Caco-2 (cell line): ENCODE measurements at regions not wholly inside any gene's neighbourhood (a gene's known extent, or its start where the extent isn't known, plus 50 kb on each side); places are given as distances from the start of the nearest gene placed in this dataset.

ENCODE experiments used
- BruUV-seq: library from RNA; stranded (reverse); fragments of 400-500 nt; replicated peaks from 2 replicates; lab custom pipeline; 2021; lab: Mats Ljungman, UMichigan
- CTCF ChIA-PET: fragments of 300-600 bp; sonication (Branson Sonifier 250); formaldehyde crosslinking; loops from one replicate; lab custom pipeline; 2022; ENCODE audit warnings: antibody characterized with exemption; lab: Charles Lee
- POLR2A ChIA-PET: fragments of 300-600 bp; sonication (Branson Sonifier 250); formaldehyde crosslinking; loops from one replicate; lab custom pipeline; 2022; ENCODE audit warnings: antibody characterized with exemption; lab: Charles Lee
- DNase-seq, 2 experiments: peaks; one replicate each; pipeline versions ENCODE4 v3.0.0 to v3.0.0-alpha.2; 2020 to 2022
- H3K27me3 ChIP-seq: replicated peaks from 2 replicates; pipeline ENCODE4 v1.6.0; 2011; ENCODE audit warnings: low read length; ENCODE audit not compliant: control insufficient read depth, insufficient read depth
- H3K36me3 ChIP-seq: 2 replicates; pipeline ENCODE4 v1.5.1; 2011; ENCODE audit warnings: low read length; ENCODE audit not compliant: control insufficient read depth, insufficient read depth
- H3K4me1 ChIP-seq: fragments of 250-450 bp; sonication (Bioruptor Pico); 2 replicates; pipeline ENCODE4 v1.5.1; 2020; ENCODE audit warnings: mild to moderate bottlenecking
- H3K4me3 ChIP-seq: 2 replicates; pipeline ENCODE4 v1.5.1; 2011; ENCODE audit warnings: low read depth, mild to moderate bottlenecking, control low read depth, low read length
- H3K9me3 ChIP-seq: fragments of 250-450 bp; sonication (Bioruptor Pico); 2 replicates; pipeline ENCODE4 v1.5.1; 2020; ENCODE audit warnings: mild to moderate bottlenecking, moderate library complexity
- H3K27ac Mint-ChIP-seq: one replicate; pipeline ENCODE4 v1.8.0; 2022; ENCODE audit warnings: mixed read lengths; ENCODE audit not compliant: unreplicated experiment
- H3K27me3 Mint-ChIP-seq: one replicate; pipeline ENCODE4 v1.8.0; 2022; ENCODE audit warnings: mixed read lengths; ENCODE audit not compliant: insufficient read depth, unreplicated experiment
- H3K36me3 Mint-ChIP-seq: one replicate; pipeline ENCODE4 v1.8.0; 2022; ENCODE audit warnings: mild to moderate bottlenecking, mixed read lengths; ENCODE audit not compliant: insufficient read depth, unreplicated experiment
- H3K4me1 Mint-ChIP-seq: one replicate; pipeline ENCODE4 v1.8.0; 2022; ENCODE audit warnings: low read depth, mixed read lengths; ENCODE audit not compliant: unreplicated experiment
- H3K4me3 Mint-ChIP-seq: one replicate; pipeline ENCODE4 v1.8.0; 2022; ENCODE audit warnings: mild to moderate bottlenecking, moderate library complexity, mixed read lengths; ENCODE audit not compliant: unreplicated experiment
- H3K9me3 Mint-ChIP-seq: one replicate; pipeline ENCODE4 v1.8.0; 2022; ENCODE audit warnings: mixed read lengths; ENCODE audit not compliant: unreplicated experiment
- intact Hi-C: fragments of 100-400 bp; cut with micrococcal nuclease; formaldehyde crosslinking; loops from one replicate; pipeline ENCODE4 v1.10.0; 2022; ENCODE audit not compliant: unreplicated experiment
- TF ChIP-seq, protein P1 (sequence below), 2 experiments: fragments of 200-600 bp in 1 of 2; IDR thresholded peaks; 1 replicate in 1 of 2; 2 replicates in 1 of 2; pipeline versions ENCODE4 v1.5.1 to v1.8.0; 2011 to 2022; ENCODE audit warnings: antibody characterized with exemption in 1 of 2, control low read depth in 1 of 2, inconsistent platforms in 1 of 2, low read depth in 1 of 2, low read length in 1 of 2, mild to moderate bottlenecking in 1 of 2, moderate library complexity in 1 of 2; ENCODE audit not compliant: insufficient read depth in 1 of 2, severe bottlenecking in 1 of 2, unreplicated experiment in 1 of 2

DNA sequence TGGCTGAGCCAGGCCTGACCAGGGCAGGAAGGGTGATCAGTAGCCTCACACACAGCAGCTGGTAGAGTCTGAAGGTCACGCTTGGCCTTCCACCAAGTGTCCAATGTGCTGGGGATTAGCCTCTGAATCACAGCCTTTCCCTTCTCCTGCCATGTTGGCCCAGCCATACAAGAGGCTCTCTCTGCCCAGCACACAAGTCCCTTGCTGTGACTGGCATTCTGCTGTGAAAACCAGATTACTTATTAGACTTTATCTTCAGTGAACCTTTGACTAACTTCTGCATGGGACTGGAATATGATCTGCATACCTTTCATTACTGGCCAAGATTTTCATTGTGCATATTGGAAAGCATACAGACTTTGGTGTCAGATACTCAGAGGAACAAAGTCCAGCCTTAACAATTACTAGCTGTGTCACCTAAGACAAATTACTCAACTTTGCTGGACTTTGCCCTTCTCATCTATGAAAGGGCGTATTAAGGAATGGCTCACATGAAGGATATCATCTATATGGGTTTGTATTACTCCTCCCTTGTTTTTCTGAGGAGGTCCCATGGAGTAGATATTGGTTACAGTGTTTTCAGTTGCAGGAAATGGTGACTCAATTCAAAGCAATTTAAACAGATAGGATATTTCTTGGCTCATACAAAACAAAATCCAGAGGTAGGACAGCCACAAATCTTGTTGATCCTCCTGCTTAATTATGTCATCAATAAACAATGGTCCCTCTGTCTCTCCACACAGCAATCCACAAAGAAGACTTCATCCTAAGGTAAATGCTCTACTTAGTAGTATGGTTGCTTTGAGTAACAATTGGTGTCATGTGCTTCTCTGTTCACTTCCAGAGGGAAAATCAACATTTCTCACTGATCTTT lies 99.6 kb downstream of the DYRK2 start:
- POLR2A ChIA-PET: no interaction called here
- no peak overlapping the region for H3K4me3 ChIP-seq
- intact Hi-C loops: loop anchor here (1.0 to 10.0 kb wide), 3 partner anchors 26 to 197 kb away; no protein-coding TSS in a partner anchor
- DNase-seq: peak; percentile 54 to 78
- TF ChIP-seq, protein P1, sequence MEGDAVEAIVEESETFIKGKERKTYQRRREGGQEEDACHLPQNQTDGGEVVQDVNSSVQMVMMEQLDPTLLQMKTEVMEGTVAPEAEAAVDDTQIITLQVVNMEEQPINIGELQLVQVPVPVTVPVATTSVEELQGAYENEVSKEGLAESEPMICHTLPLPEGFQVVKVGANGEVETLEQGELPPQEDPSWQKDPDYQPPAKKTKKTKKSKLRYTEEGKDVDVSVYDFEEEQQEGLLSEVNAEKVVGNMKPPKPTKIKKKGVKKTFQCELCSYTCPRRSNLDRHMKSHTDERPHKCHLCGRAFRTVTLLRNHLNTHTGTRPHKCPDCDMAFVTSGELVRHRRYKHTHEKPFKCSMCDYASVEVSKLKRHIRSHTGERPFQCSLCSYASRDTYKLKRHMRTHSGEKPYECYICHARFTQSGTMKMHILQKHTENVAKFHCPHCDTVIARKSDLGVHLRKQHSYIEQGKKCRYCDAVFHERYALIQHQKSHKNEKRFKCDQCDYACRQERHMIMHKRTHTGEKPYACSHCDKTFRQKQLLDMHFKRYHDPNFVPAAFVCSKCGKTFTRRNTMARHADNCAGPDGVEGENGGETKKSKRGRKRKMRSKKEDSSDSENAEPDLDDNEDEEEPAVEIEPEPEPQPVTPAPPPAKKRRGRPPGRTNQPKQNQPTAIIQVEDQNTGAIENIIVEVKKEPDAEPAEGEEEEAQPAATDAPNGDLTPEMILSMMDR (IDR thresholded peaks at IDR 0.05; ENCODE audit: insufficient read depth in 1 of 2, low read depth in 1 of 2, low read length in 1 of 2, severe bottlenecking in 1 of 2, unreplicated experiment in 1 of 2): peak in 1 of 2 experiments; percentile 16
- H3K36me3 ChIP-seq: no peaks in the 10 kb centered on the region
- Mint-ChIP-seq H3K4me1 (peaks cover 30% of the 10 kb centered on the region), H3K4me3 (peak overlapping the region; percentile 59), H3K9me3 (no peaks in the 10 kb centered on the region), H3K27ac (peak overlapping the region; percentile 94), H3K27me3 (no peaks in the 10 kb centered on the region), H3K36me3 (no peaks in the 10 kb centered on the region)
- H3K27me3 ChIP-seq: no peaks in the 10 kb centered on the region
- BruUV-seq: no TSS peak
- H3K9me3 ChIP-seq: no peaks in the 10 kb centered on the region
- CTCF ChIA-PET: no interaction called here
- peaks cover 39% of the 10 kb centered on the region for H3K4me1 ChIP-seq

DNA sequence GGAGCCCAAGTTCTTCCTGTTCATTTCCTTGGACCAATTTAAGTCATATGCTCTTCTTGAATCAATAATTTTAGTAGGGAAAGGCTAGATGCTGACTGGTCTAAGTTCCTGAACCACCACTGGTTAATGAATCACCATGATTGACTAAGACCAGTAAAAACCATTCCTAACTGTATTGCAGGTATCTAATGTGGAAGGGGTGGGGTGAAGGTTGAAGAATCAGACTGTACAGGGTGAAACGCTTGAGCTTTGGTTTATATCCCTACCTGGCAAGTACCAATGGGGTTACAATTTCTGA lies 100.1 kb downstream of the DYRK2 start:
- Mint-ChIP-seq H3K36me3 (no peaks in the 10 kb centered on the region), H3K27ac (peak overlapping the region; percentile 94), H3K4me3 (peak overlapping the region; percentile 59), H3K4me1 (peaks cover 26% of the 10 kb centered on the region), H3K9me3 (no peaks in the 10 kb centered on the region), H3K27me3 (no peaks in the 10 kb centered on the region)
- Histone ChIP-seq H3K4me3 (no peak overlapping the region), H3K4me1 (peaks cover 39% of the 10 kb centered on the region), H3K36me3 (no peaks in the 10 kb centered on the region), H3K9me3 (no peaks in the 10 kb centered on the region), H3K27me3 (no peaks in the 10 kb centered on the region)
- intact Hi-C loops: loop anchor here (1.0 to 10.0 kb wide), 3 partner anchors 26 to 196 kb away; no protein-coding TSS in a partner anchor
- ChIA-PET CTCF (no interaction called here), POLR2A (no interaction called here)
- TF ChIP-seq, protein P1 (IDR thresholded peaks at IDR 0.05; ENCODE audit: insufficient read depth in 1 of 2, low read depth in 1 of 2, low read length in 1 of 2, severe bottlenecking in 1 of 2, unreplicated experiment in 1 of 2): no peak
- no TSS peak for BruUV-seq
- DNase-seq: peak in 1 of 2 experiments; percentile 23

DNA sequence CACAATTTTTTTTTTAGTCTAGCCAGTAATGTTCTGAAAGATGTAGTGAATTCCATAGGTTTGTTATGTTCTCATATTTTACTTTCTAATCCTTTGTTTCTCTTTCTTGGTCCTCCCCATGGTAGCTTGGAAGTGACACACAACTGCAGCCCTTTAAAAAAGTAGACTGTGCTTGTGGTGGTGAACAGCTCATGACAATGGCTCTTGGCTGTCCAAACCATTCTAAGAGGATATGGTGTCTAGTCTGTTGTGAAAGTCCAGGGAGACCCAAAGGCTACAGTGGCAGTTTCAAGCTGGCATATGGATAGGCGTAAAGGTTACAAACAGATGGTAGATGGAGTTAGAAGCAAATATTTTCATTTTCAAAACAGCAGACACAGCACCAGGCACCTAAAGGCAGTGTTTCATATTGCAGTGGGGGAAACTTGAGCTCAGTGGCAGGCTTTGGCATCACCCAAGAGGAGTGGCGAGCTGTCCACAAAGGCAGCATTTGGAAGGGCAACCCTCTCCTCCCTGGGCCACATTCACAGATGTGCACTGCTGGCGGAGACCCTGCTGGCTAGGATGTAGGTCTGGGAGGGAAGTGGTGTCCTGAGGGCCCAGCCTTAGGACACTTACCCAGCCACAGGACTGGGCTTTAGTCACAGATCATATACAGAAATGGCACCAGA lies 102.1 kb downstream of the DYRK2 start:
- H3K4me3 ChIP-seq: no peak overlapping the region
- H3K36me3 ChIP-seq: no peaks in the 10 kb centered on the region
- Mint-ChIP-seq H3K27me3 (no peaks in the 10 kb centered on the region), H3K27ac (no peak overlapping the region), H3K4me1 (peaks cover 19% of the 10 kb centered on the region), H3K9me3 (no peaks in the 10 kb centered on the region), H3K4me3 (no peak overlapping the region), H3K36me3 (no peaks in the 10 kb centered on the region)
- ChIA-PET CTCF (no interaction called here), POLR2A (no interaction called here)
- no peaks in the 10 kb centered on the region for H3K9me3 ChIP-seq
- BruUV-seq: no TSS peak
- TF ChIP-seq, protein P1 (IDR thresholded peaks at IDR 0.05; ENCODE audit: insufficient read depth in 1 of 2, low read depth in 1 of 2, low read length in 1 of 2, severe bottlenecking in 1 of 2, unreplicated experiment in 1 of 2): no peak
- DNase-seq: no peak
- intact Hi-C loops: no loop called here
- peaks cover 39% of the 10 kb centered on the region for H3K4me1 ChIP-seq
- H3K27me3 ChIP-seq: no peaks in the 10 kb centered on the region
